Amygdala (tissue), 56 donors: ENCODE measurements at regions not wholly inside any gene's neighbourhood (a gene's known extent, or its start where the extent isn't known, plus 50 kb on each side); places are given as distances from the start of the nearest gene placed in this dataset.

Experiments
- DNase-seq, 56 donors: peaks; one replicate each; lab custom pipeline; 2025; lab: John Stamatoyannopoulos, UW

DNA sequence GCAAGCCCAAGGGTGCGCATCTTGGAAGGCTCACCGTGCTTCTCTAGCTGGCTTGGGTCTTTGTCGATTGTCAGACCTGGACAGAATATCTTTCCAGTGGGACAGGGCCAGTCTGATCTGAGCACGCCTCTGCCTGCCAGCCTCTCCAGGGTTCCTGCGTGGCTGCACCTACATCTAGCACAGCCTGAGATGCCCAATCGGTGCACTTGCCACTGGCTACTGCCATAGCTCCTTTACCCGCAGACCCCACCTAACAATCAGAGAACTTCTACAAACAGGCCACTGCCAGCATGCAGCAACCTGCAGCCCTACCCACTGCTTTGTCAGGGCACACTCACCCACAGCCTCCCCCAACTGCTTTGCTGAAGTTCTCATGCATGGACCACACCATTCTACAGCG is 56.7 kb upstream of the PHACTR3 start:
- DNase-seq: no peak
